ENCODE measurements at regions not wholly inside any gene's neighbourhood (a gene's known extent, or its start where the extent isn't known, plus 50 kb on each side); places are given as distances from the start of the nearest gene placed in this dataset.
"Not testable (repeated sequence)": the region's sequence is repeated elsewhere in the genome, so short reads cannot be mapped to it uniquely, and the experiment has no call there.

DNA sequence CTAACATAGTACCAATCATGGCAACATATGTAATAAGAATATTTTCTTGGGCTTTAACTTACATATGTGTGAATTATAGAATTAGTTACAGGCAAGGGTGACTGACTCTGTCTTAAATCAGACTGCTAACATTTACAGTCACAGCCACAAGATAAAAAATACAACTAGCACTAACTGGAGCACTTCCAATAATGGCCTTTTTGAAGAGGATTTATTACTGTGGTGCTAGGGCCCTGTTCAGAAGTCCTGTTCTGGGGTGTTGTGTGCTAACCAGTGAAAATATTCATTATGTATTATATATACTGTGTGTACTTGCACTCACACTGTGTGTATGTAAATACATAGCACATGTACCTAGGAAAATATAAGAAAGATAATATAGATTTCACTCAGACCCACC, 1611.2 kb downstream of the PCDH18 start:
- DNase-seq (ENCODE audit: low spot score): no peak

DNA sequence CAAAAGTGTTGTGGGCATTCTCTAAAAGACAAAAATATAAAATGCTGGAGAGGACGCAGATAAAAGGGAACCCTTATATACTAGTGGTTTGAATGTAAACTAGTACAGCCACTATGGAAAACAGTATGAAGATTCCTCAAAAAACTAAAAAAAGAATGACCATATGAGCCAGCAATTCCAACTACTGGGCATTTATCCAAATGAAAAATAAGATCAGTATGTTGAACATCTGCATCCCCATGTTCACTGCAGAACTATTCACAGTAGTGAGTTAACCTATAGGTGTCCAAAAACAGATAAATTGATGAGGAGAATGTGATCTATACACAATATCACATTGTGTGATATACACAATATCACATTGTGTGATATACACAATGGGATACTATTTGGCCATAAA, 1615.3 kb downstream of the PCDH18 start:
- DNase-seq (ENCODE audit: low spot score): no peak

DNA sequence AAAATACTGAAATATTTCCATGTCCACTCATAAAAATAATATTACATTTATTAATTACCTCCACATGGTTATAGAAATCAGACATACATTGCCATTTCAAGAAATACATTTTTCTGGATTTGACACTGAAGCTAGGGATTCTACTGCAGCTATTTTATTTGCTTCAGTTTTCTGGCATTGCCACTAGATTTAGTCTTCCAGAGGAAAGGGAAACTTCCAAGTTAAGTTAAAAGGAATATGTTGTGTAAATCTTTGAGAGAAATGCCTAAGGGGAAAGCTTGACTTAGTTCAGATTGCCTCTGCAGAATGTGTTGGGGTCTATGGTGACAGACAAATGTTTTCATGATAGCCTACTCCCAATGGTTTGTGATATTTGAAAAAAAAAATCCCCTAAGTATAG, 1631.3 kb downstream of the PCDH18 start:
- DNase-seq (ENCODE audit: low spot score): no peak

DNA sequence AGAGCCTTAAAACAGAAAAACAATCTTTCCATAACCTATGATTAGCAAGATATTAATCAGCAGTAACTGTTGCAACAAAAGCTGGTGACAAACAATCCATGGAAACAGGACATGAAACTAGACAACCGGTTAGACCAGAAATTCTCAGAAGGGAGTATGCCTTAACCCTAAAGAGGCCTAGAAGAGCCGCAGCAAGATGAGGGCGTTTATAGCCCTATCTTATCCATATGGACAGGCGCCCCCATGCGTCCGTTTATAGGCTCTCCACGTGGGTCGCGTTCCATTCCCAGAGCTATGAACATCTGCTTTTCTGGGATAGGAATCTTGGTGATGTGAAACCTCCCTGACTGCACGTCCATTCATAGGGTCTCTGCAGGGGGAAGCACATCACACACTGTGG, 1662.7 kb upstream of the PABPC4L start:
- not testable (repeated sequence) for DNase-seq (ENCODE audit: low spot score)

DNA sequence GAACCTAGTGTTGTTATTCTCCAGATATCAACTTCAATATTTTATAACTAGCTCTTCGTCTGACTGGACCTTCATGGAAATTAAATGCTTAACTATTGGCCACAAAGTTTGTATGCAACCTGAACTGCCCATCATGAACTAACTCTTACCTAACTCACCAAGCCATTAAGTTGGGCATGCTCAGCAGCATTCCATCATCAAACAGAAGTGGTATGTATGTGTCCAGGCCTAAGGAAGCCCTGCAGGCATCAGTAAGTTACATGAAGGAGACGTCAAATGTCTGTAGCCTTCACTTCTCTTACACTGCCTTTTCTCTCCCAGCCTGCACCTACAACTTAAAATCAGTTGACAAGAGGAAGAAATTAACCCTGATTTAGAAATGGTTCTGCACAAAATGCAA, 1639.2 kb upstream of the PABPC4L start:
- DNase-seq (ENCODE audit: low spot score): no peak

DNA sequence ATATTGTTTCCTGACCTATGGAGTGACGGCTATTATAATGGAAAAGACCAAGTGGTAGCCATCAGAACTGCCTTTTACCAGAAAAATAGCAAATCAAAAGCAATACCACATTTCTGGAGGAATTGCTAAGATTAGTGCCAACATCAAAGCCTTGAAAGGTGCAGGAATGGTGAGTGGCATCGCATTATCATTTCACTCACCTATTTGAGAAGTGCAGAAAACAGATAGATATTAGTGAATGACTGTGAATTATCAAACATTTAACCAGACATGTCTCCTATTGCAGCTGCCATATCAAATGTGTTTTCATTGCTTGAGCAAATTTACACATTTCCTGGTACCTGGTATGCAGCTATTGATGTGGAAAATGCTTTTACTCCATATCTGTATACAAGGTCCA, 1638.1 kb upstream of the PABPC4L start:
- no peak for DNase-seq (ENCODE audit: low spot score)

DNA sequence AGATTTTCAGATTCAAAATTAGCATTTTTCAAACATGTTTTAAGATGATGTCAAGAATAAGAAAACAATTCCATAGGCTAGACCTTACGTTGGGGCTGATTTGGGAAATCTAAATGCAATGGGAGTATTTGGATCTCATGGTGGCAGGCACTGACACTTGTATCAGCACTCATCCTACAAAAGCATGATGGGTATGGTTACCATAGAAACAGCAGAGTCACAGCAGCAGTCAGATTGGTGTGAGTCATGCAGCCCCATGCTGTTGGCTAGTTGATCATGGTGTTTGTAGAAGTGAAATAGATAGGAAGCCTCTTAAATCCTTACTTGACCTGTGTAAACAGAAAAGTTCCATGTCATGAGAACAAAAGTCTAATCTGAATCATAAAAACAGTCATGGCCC, 1637.3 kb upstream of the PABPC4L start:
- DNase-seq (ENCODE audit: low spot score): peak; percentile 42

DNA sequence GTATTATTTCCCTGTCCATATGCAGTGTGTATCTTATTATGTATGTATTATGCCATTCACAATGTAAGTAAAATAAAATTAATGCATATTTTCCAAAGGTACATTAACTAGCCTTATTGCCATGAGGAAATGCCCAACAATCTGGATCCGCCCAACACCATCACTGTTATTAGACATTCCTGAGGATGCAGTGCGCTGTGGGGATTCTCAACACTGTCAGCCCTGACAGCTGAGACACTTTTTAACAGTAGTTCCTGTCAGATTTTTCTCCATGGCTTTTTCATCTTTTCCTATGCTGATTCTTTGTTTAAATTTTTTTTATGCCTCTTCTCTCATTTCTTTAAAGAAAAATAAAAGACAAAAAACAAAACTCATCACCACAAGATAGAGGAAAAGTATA, 1632.9 kb upstream of the PABPC4L start:
- DNase-seq (ENCODE audit: low spot score): no peak

DNA sequence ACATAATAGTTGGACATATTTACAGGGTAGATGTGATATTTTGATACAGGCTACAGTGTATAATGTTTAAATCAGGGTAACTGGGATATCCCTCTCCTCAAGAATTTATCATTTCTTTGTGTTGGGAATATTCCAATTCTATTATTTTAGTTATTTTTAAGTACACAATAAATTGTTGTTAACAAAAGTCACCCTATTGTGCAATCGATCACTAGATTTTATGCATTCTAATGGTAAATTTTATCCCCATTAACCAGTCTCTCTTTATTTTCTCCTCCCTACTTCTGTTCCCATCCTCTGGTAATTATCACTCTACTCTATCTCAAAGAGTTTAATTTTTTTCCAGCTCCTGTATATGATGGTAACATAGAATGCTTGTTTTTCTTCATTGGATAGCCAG, 1631.9 kb upstream of the PABPC4L start:
- no peak for DNase-seq (ENCODE audit: low spot score)

DNA sequence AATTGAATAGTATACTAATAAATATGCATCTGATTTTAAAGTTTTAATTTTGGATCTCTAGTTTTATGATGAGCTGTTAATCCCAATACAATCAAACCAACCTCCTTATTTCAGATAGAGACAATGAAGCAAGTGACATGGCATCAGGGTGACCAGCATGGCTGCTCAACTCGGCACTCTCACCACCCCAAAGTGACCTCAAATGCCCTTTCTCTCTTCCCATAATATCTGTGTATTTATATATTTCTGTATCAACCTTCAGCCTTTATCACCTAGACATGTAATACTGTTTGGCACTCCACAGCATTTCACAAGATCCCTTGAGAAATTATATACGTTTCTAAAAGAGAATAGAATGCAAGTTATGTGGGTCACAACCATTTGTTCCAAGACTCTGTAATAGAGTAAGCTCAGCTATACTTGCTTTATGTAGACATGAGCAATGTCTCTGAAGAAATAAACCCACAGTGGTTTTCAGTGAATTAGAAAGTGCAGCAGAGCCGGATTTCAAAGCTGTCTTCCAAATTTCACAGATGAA, 1623.2 kb upstream of the PABPC4L start:
- no peak for DNase-seq (ENCODE audit: low spot score)

DNA sequence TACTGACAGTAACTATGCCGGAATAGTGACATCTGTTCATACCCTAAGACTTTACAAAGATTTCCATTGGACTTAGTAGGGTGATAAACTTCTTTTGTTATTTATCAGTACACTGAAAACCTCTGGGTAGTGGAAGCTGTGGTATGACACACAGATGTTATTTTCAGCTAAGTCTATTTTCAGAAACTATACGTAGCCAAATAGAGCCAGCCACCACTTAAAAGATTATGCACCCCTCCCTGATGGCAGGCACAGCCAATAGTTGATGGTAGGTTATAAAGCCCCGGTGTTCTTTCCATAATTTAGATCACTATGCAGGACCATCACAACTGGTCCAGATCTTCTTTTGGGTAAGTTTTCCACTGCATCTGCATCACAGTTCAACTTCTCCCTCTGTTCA, 1603.2 kb upstream of the PABPC4L start:
- DNase-seq (ENCODE audit: low spot score): no peak

DNA sequence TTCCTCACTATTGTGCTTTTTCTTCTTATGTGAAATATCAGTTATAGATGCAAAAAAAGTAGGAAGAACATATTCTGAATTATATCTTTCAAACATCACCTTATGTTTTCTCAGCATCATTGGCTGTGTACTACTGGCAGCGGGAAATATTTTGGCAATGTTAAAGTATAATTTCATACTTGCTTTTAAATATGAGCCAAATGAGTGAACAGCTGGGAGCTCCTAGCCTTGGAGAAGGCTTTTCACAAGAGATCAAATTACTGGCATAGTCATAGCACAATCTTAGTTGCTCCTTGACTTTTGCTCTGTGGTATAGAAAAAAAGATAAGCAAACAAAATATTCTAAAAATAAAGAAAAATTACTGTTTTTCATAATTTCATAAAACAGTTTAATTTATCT, 1575.8 kb upstream of the PABPC4L start:
- peak; percentile 14 for DNase-seq (ENCODE audit: low spot score)

DNA sequence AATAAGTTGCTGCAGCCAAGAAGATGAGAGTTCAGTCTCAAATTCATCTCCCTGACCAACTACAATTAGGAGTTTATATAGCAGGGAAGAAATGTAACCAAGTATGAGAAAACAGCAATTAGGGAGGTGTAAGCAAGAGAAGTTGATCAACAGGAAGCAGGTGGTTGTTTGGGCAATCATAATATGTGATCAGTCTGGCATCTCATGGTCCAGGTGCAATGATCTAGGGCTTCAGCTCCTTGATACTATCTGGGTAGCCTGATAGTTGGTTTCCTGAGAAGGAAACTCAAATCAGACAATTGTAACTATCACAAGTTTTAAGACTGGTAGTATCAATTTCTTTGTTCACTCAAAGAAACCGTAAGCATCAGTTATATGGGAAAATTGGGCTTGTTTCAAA, 1574.3 kb upstream of the PABPC4L start:
- DNase-seq (ENCODE audit: low spot score): no peak

DNA sequence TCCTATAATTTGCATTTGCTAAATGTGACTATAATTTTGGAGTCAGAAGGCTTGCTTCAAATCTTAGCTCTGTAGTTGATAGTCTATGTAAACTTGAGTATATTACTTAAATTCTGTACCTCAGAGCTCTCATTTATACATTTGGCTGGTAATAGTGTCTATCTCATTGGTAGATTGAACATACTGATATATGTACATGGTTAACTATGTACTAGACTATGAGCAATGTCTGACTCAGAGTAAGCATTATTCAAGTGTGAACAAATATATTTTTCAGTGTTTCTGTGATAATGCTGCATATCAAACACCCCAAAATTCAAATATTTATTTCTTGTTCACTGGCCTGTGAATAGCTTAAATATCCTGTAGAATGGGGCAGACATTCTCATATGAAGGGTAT, 1568.9 kb upstream of the PABPC4L start:
- no peak for DNase-seq (ENCODE audit: low spot score)

DNA sequence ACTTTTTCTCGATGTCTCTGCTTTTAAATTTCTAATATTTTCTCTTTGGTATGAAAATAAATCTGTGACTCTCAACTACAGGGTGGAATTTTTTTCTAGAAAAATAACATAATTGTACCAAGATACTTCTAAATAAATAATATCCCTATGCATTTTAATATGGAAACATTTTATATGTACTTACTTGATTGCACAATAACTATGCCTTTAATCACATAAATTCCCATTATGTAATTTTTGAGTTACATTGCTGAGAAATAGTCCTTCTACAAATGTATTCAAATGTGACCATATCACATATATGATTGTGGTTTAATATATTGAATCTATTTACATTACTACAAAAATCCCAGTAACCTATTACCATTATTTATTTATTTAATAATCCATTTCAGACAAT, 1543.3 kb upstream of the PABPC4L start:
- no peak for DNase-seq (ENCODE audit: low spot score)

DNA sequence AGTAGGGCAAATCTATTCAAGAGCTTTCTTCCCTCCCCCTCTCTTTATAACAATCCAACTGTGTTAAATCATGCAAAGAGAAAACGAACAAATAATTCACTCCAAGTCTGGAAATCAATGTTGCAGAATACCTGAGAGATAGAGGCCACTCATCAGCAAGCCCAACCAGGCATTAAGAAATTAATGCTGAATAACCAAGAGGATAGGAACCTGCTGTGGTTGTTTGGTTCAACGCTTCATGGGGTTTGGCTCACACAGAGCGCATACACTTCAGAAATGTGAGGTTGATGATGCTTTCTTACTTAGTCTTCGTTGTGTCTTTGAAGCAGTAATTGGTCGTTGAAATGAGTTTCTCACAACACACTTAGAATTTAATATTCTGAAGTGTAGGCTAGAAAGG, 1540.0 kb upstream of the PABPC4L start:
- DNase-seq (ENCODE audit: low spot score): no peak

DNA sequence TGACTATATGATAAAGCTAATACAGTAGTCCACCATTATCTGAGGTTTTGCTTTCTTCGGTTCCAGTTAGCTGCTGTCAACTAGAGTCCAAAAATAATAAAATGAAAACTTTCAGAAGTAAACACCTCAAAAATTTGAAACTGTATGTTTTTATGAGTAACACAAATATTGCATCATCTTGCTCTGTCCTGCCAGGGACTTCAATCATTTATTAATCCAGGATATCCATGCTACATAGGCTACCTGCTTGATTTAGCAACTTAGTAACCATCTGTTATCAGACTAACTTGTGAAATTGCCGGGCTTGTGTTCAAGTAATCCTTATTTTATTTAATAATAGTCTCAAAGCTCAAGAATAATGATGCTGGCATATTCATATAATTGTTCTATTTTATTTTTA, 1537.8 kb upstream of the PABPC4L start:
- DNase-seq (ENCODE audit: low spot score): no peak

DNA sequence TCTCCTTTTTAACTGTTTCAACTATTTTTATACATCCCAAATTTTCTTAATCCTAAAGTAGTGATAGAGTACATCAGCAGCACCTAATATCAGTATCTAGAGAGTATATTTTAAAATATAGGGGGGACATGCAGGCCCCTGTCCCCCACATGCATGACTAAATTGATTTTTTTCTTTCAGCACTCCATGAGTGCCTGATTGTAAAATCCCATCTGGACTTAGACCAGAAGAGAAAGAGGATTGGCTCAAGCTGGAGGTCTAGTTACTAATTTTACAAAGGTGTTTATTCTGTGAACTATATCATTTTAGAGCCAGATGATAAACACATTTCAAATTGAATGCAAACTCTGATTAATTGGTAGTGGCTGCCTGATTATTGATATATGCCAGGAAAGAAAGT, 1533.9 kb upstream of the PABPC4L start:
- no peak for DNase-seq (ENCODE audit: low spot score)

DNA sequence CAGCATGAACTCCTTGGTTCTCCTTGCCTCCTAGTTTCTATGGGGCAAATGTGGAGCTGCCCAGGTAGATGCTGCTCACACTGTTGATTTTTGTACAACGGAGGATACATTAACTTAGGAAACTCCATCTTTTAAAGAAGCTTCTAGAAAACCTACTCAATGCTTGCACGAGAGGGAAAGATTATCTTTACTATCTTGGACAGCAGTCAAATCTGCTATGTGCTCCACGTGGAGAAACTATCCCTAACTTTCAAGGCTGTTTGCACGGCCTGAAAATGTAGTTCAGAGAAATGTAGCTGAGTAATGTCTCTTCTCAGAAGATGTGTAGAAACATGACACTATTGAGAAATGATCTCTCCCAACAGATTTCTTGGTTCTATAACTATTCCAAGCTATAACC, 1530.9 kb upstream of the PABPC4L start:
- no peak for DNase-seq (ENCODE audit: low spot score)

DNA sequence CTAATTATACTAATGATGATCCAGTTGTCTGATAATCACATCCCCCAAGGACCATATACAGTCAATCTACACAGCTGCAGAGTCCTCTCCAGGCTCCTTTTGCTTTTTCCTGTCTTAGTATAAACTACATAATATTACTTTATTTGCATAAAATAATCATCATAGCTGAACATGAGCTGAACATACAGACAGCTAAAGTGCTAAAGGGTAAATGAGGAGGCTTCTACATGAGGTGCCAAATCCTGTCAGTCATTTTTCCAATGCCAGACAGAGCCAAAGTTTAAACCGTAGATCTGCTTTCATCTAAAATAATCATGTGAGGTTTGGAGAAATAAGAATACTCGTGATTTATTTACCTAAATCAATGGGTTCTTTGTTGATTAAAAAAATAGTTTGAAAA, 1530.1 kb upstream of the PABPC4L start:
- no peak for DNase-seq (ENCODE audit: low spot score)

DNA sequence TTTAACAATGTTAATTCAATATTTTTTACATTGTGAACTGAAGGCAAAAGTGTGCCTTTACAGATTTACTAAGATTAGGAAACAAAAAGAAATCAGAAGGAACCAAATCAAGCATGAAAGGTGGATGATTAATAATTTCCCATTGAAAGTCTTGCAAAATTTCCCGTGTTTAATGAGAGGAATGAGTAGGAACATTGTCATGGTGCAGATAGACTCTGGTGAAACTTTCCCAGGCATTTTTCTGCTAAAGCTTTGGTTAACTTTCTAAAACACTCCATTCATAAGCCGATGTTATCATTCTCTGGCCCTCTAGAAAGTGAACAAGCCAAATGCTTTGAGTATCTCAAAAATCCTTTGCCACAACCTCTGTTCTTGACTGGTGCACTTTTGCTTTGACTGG, 1522.8 kb upstream of the PABPC4L start:
- DNase-seq (ENCODE audit: low spot score): no peak

DNA sequence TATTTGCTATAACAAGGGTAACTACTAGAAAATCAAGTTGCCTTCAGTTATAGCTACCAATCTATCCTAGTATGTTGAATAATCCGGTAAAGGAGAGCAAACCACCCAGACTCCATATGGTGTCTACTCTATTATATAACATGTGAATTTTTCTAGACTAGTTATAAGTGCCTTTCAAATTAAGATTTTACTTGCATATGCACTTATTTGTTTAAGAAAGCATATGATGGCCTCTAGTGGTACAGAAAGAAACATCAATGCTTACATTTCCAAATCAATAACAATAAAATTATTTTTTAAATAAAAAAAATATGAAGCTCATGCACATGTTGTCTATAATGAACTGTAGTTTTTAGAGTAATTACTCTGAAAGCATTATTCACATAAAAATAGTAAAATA, 1516.4 kb upstream of the PABPC4L start:
- no peak for DNase-seq (ENCODE audit: low spot score)

DNA sequence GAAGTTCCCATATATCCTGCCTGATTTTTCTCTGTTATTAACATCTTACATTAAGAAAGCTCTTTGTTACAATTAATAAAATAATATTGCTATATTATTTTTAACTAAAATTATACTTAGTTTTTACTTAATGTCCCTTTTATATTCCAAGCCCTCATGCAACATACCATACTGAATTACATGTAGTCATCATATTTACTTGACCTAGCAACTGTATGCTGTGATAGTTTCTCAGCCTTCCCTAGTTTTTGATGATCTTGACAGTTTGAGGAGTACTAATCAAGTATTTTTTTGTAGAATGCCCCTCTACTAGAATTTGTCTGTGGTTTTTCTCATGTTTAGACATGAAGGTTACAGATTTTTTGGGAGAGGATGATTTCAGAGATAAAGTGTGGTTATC, 1503.8 kb upstream of the PABPC4L start:
- DNase-seq (ENCODE audit: low spot score): no peak

DNA sequence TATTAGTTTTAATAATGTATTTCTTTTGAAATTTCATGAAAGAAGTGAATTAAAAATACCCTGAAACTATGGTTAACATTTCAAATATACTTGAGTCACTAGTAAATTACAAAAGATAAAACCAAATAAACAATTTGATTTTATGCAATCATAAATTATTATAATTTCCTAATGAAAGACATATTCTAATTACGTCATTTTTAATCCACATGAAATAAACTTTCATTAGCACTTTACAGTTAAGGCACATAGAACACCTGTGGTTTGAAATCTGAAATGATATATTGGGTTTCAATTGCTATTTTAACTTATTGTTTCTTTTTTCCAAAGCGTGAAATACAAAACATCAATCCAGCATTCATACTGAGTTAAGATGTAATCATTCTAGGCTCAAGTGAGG, 1492.5 kb upstream of the PABPC4L start:
- no peak for DNase-seq (ENCODE audit: low spot score)

DNA sequence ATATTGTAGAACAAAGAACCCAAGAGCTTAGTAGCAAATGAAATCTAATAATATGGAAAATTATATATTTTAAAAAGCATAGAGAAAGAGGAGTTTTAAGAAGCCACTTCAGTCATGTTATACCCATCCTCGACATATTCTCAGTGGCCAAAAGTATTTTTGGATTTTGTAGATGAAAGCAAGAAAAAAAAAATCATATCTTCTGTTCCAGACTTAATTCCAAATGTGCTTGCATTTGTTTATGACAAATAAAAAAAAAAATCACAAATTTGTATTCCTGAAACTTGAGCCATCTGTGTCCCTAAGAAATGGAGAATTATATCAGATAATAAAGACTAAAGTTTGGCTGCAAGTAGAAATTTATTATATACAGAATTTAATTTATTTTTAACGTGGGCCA, 1482.4 kb upstream of the PABPC4L start:
- no peak for DNase-seq (ENCODE audit: low spot score)
